ENCODE measurements at regions not wholly inside any gene's neighbourhood (a gene's known extent, or its start where the extent isn't known, plus 50 kb on each side); places are given as distances from the start of the nearest gene placed in this dataset.

GRCh38 chr4:145387079-145387478 lies 94.6 kb upstream of the SMAD1 start:
- no peak for FAIRE-seq
- TF ChIP-seq CTCF (IDR thresholded peaks at IDR 0.05; ENCODE audit: insufficient read depth, missing control alignments): no peak
- no peak for DNase-seq (ENCODE audit: insufficient read length, low spot score)

DNA sequence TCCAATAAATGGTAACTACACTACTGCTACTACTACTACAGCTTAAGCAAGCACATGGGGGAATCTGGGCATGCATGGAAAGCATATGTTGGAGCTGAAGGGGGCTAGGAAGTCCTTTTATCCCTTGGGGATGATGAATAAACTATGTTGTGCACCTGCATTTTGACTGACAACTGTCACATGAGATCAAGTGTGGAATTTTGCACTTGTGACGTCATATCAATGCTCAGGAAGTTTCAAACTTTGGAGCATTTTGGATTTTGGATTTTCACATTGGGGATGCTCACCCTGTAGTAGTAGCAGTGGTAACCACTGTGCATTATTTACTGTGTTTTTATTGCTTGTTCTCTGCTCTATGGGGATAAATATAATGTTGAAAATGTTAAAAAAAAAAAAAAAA lies 100.5 kb upstream of the SMAD1 start:
- FAIRE-seq: no peak
- TF ChIP-seq CTCF (IDR thresholded peaks at IDR 0.05; ENCODE audit: insufficient read depth, missing control alignments): no peak
- no peak for DNase-seq (ENCODE audit: insufficient read length, low spot score)

DNA sequence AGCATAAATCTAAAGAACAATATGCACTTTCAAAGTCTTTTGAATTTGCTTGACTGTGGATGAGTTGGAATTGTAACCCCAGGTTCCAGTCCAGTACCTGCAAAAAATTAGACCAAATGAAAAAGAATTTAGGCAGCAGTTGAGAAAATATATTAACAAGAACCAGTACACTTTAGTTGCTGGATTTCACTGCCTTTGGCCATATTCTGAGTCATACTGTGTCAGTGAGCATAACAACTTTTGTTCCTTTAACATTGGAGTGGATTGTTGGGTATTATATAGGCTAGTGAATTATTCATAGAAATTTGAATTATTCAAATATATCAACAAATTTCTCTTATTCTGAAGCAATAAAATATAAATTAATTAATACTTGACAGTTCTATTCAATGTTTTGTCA lies 101.5 kb upstream of the SMAD1 start:
- FAIRE-seq (no peak), DNase-seq (ENCODE audit: insufficient read length, low spot score) (no peak)
- TF ChIP-seq CTCF (IDR thresholded peaks at IDR 0.05; ENCODE audit: insufficient read depth, missing control alignments): no peak

DNA sequence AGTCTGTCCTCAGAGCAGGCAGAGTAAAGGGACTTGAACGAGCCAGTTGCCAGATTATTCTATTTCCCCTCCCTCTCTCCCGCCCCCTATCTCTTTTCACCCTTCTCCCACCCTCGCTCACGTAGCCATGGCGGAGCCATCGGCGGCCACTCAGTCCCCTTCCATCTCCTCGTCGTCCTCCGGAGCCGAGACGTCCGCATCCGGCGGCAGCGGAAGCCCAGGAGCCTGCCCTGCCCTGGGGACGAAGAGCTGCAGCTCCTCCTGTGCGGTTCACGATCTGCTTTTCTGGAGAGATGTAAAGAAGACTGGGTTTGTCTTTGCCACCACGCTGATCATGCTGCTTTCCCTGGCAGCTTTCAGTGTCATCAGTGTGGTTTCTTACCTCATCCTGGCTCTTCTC lies 106.2 kb upstream of the SMAD1 start:
- FAIRE-seq: no peak
- no peak for TF ChIP-seq CTCF (IDR thresholded peaks at IDR 0.05; ENCODE audit: insufficient read depth, missing control alignments)
- no peak for DNase-seq (ENCODE audit: insufficient read length, low spot score)

DNA sequence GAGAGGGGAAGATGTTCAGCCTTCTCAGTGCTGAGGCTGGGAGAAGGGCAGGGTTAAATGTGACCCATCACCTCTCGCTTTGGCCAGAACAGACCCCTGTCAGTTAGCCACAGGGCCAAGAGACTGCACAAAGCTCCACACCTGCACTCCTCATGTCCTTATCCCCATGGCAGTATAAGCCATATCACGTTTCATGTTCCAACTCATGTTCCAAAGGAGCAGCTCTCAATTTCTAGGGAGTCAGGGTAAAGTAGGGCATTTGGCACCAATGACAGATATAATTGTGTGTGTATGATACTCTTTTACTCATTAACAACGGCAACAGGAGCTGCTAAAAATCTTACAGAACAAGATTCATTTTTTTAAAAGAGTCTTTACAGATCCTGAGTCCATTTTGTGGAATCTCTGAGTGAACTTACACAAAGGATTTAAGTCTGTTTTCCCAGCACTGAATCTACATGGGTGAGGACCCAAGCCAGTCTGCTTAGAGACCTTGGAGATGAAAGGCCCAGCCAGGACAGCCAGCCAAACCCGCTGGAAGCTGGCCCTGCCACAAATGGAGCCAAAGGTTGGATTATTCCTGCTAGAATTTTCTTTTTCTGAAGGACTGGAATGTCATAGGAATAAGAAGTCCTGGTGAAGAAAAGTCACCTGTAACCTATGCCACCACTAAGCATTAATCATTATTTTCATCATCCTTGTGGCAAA lies 129.1 kb upstream of the SMAD1 start:
- DNase-seq (ENCODE audit: insufficient read length, low spot score) (no peak), FAIRE-seq (no peak)

DNA sequence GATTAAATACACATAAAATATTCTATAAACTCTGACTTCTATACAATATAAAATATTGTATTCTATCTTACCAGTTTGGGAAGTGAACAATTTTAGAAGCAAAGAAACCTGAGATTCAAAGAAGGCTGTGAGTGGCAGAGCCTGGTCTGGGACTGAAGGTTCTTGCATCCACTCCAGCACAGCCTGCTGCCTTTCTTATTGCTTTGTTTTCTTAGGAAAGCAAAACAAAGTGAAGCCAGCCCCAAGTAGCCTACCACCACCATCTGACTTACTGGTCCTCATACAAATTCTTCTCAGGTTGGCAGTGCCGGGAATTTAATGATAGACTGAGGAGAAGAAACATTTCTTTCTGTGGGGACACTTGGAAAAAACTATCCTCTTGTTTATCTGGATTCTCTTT lies 129.7 kb upstream of the SMAD1 start:
- no peak for TF ChIP-seq CTCF (IDR thresholded peaks at IDR 0.05; ENCODE audit: insufficient read depth, missing control alignments)
- DNase-seq (ENCODE audit: insufficient read length, low spot score) (no peak), FAIRE-seq (no peak)

More for the DNA sequence above, 129.1 kb upstream of the SMAD1 start:
- TF ChIP-seq CTCF (IDR thresholded peaks at IDR 0.05; ENCODE audit: insufficient read depth, missing control alignments): no peak

DNA sequence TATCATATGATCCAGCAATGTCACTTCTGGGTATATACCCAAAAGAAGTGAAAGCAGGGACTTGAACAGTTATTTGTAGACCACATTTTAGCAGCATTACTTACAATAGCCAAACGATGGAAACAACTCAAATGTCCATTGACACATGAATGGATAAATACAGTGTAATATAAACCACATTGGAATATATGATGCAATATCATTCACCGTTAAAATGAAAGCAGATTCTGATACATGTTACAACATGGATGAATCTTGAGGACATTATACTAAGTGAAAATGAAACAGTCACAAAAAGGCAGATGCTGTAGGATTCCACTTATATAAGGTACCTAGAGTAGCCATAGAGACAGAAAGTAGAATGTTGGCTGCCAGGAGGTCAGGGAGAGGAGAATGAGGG lies 130.5 kb upstream of the SMAD1 start:
- no peak for DNase-seq (ENCODE audit: insufficient read length, low spot score)
- no peak for TF ChIP-seq CTCF (IDR thresholded peaks at IDR 0.05; ENCODE audit: insufficient read depth, missing control alignments)
- no peak for FAIRE-seq

Measured in D721Med (cell line).